WTC11 (cell line): ENCODE measurements at regions not wholly inside any gene's neighbourhood (a gene's known extent, or its start where the extent isn't known, plus 50 kb on each side); places are given as distances from the start of the nearest gene placed in this dataset.
"Not testable (repeated sequence)": the region's sequence is repeated elsewhere in the genome, so short reads cannot be mapped to it uniquely, and the experiment has no call there.

Source experiments
- ATAC-seq: fragments of 200-7000 bp; cut with Tn5 transposase; 2 replicates; pipeline ENCODE4 v1.10.0; 2021; ENCODE audit warnings: mild to moderate bottlenecking, moderate library complexity
- CTCF ChIA-PET: fragments of 300-600 bp; sonication (Branson Sonifier 250); formaldehyde crosslinking; loops from one replicate; lab custom pipeline; 2021; ENCODE audit warnings: antibody characterized with exemption; lab: Charles Lee
- POLR2A ChIA-PET: fragments of 350-600 bp; sonication (Branson Sonifier 250); formaldehyde crosslinking; loops from one replicate; lab custom pipeline; 2021; ENCODE audit warnings: antibody characterized with exemption; lab: Charles Lee
- DNase-seq: peaks from one replicate; pipeline ENCODE4 v3.0.0; 2021; ENCODE audit warnings: low spot score
- H3K27ac Mint-ChIP-seq: 2 replicates; pipeline ENCODE4 v1.8.0; 2021; ENCODE audit warnings: mixed read lengths
- H3K27me3 Mint-ChIP-seq: 2 replicates; pipeline ENCODE4 v1.8.0; 2021; ENCODE audit warnings: low read depth, mild to moderate bottlenecking, moderate library complexity, mixed read lengths
- H3K36me3 Mint-ChIP-seq: 2 replicates; pipeline ENCODE4 v1.8.0; 2021; ENCODE audit warnings: mixed read lengths
- H3K4me1 Mint-ChIP-seq: 2 replicates; pipeline ENCODE4 v1.8.0; 2022; ENCODE audit warnings: mixed read lengths
- H3K4me3 Mint-ChIP-seq: 2 replicates; pipeline ENCODE4 v1.8.0; 2021; ENCODE audit warnings: mild to moderate bottlenecking, moderate library complexity, mixed read lengths
- H3K9me3 Mint-ChIP-seq: 2 replicates; pipeline ENCODE4 v1.8.0; 2021; ENCODE audit warnings: mixed read lengths
- ATF1 ChIP-seq: sonication (generic); formaldehyde crosslinking; IDR thresholded peaks from 2 replicates; pipeline ENCODE4 v1.8.1; 2023; ENCODE audit warnings: mild to moderate bottlenecking, moderate library complexity, missing genetic modification reagents
- EMX1 ChIP-seq: fragments of 250-450 bp; sonication (Bioruptor Pico); IDR thresholded peaks from 2 replicates; pipeline ENCODE4 v1.8.0; 2021; ENCODE audit warnings: mild to moderate bottlenecking
- FOXK1 ChIP-seq: sonication (generic); formaldehyde crosslinking; IDR thresholded peaks from 2 replicates; pipeline ENCODE4 v1.8.0; 2022; ENCODE audit warnings: mild to moderate bottlenecking, moderate library complexity, missing genetic modification reagents
- FOXP1 ChIP-seq: sonication (generic); formaldehyde crosslinking; IDR thresholded peaks from 2 replicates; pipeline ENCODE4 v1.8.0; 2022; ENCODE audit warnings: missing genetic modification reagents, mild to moderate bottlenecking, moderate library complexity, borderline replicate concordance
- KAT7 ChIP-seq: sonication (generic); formaldehyde crosslinking; IDR thresholded peaks from 2 replicates; pipeline ENCODE4 v1.8.1; 2023; ENCODE audit warnings: missing genetic modification reagents, mild to moderate bottlenecking, borderline replicate concordance
- RELA ChIP-seq: sonication (generic); formaldehyde crosslinking; IDR thresholded peaks from 2 replicates; pipeline ENCODE4 v1.8.1; 2022; ENCODE audit warnings: missing genetic modification reagents, mild to moderate bottlenecking, borderline replicate concordance
- RORB ChIP-seq: fragments of 250-450 bp; sonication (Bioruptor Pico); IDR thresholded peaks from 2 replicates; pipeline ENCODE4 v1.9.0; 2021; ENCODE audit warnings: mild to moderate bottlenecking
- TEAD1 ChIP-seq: sonication (generic); formaldehyde crosslinking; IDR thresholded peaks from 2 replicates; pipeline ENCODE4 v1.8.0; 2022; ENCODE audit warnings: mild to moderate bottlenecking, missing genetic modification reagents
- TEAD4 ChIP-seq: sonication (generic); formaldehyde crosslinking; IDR thresholded peaks from 2 replicates; pipeline ENCODE4 v1.8.0; 2022; ENCODE audit warnings: mild to moderate bottlenecking, missing genetic modification reagents
- ZBTB21 ChIP-seq: sonication (generic); formaldehyde crosslinking; IDR thresholded peaks from 2 replicates; pipeline ENCODE4 v1.8.1; 2023; ENCODE audit warnings: mild to moderate bottlenecking, missing genetic modification reagents, borderline replicate concordance
- ZNF121 ChIP-seq: sonication (generic); formaldehyde crosslinking; IDR thresholded peaks from 2 replicates; pipeline ENCODE4 v1.8.0; 2023; ENCODE audit warnings: missing genetic modification reagents
- ZNF317 ChIP-seq: sonication (generic); formaldehyde crosslinking; IDR thresholded peaks from 2 replicates; pipeline ENCODE4 v1.8.1; 2023; ENCODE audit warnings: low read depth, mild to moderate bottlenecking, moderate library complexity, missing genetic modification reagents, borderline replicate concordance
- TF ChIP-seq, protein P1 (sequence below): fragments of 250-450 bp; sonication (Bioruptor Pico); IDR thresholded peaks from 2 replicates; pipeline ENCODE4 v1.8.0; 2021; ENCODE audit warnings: mild to moderate bottlenecking
- TF ChIP-seq, protein P2 (sequence below): sonication (generic); formaldehyde crosslinking; IDR thresholded peaks from 2 replicates; pipeline ENCODE4 v1.8.1; 2022; ENCODE audit warnings: mild to moderate bottlenecking, moderate library complexity, missing genetic modification reagents
- TF ChIP-seq, protein P3 (sequence below): sonication (generic); formaldehyde crosslinking; IDR thresholded peaks from 2 replicates; pipeline ENCODE4 v1.8.0; 2022; ENCODE audit warnings: mild to moderate bottlenecking, missing genetic modification reagents
- TF ChIP-seq, protein P4 (sequence below): fragments of 250-450 bp; sonication (Bioruptor Pico); IDR thresholded peaks from 2 replicates; pipeline ENCODE4 v1.9.0; 2021; ENCODE audit warnings: moderate library complexity, mild to moderate bottlenecking, inconsistent platforms, borderline replicate concordance
- TF ChIP-seq, protein P5 (sequence below): sonication (generic); formaldehyde crosslinking; IDR thresholded peaks from 2 replicates; pipeline ENCODE4 v1.8.1; 2022; ENCODE audit warnings: low read depth, mild to moderate bottlenecking, moderate library complexity, missing genetic modification reagents, borderline replicate concordance
- TF ChIP-seq, protein P6 (sequence below): fragments of 200-600 bp; IDR thresholded peaks from 2 replicates; pipeline ENCODE4 v1.8.0; 2022; ENCODE audit warnings: antibody characterized with exemption
- TF ChIP-seq, protein P7 (sequence below): sonication (generic); formaldehyde crosslinking; IDR thresholded peaks from 2 replicates; pipeline ENCODE4 v1.8.0; 2022; ENCODE audit warnings: mild to moderate bottlenecking, missing genetic modification reagents
- TF ChIP-seq, protein P8 (sequence below): sonication (generic); formaldehyde crosslinking; conservative IDR thresholded peaks from 2 replicates; pipeline ENCODE4 v1.8.1; 2022; ENCODE audit warnings: mild to moderate bottlenecking, missing genetic modification reagents

DNA sequence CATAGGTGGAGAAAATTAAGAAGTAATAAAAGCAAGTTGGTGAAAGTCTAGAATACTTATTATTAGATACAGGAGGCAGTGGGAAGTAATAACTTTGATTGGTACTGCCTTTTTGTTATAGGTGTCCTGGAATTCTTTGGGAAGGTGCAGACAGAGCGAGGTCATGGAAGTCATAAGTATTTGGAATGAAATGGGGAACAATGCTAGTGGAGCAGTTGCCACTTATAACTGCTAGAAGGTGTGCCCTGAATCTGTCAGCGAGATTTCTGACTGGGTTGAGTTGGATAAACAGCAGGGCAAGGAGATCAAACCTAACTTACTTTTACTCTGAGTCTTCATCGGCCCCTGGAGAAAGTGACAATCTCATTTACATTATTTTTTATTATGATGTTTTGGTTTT is 69.6 kb downstream of the LHX9 start:
- no peak for DNase-seq
- TF ChIP-seq, protein P1, sequence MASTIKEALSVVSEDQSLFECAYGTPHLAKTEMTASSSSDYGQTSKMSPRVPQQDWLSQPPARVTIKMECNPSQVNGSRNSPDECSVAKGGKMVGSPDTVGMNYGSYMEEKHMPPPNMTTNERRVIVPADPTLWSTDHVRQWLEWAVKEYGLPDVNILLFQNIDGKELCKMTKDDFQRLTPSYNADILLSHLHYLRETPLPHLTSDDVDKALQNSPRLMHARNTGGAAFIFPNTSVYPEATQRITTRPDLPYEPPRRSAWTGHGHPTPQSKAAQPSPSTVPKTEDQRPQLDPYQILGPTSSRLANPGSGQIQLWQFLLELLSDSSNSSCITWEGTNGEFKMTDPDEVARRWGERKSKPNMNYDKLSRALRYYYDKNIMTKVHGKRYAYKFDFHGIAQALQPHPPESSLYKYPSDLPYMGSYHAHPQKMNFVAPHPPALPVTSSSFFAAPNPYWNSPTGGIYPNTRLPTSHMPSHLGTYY, result no peak
- TF ChIP-seq ZNF317 (CRISPR knock-in tag) (no peak), FOXP1 (no peak), ZBTB21 (CRISPR knock-in tag) (no peak), EMX1 (CRISPR knock-in tag) (no peak)
- TF ChIP-seq, protein P2, sequence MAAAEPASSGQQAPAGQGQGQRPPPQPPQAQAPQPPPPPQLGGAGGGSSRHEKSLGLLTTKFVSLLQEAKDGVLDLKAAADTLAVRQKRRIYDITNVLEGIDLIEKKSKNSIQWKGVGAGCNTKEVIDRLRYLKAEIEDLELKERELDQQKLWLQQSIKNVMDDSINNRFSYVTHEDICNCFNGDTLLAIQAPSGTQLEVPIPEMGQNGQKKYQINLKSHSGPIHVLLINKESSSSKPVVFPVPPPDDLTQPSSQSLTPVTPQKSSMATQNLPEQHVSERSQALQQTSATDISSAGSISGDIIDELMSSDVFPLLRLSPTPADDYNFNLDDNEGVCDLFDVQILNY (CRISPR knock-in tag), result no peak
- H3K36me3 Mint-ChIP-seq, result no peaks in the 10 kb centered on the region
- H3K27me3 Mint-ChIP-seq, result no peaks in the 10 kb centered on the region
- ChIA-PET POLR2A (no interaction called here), CTCF (no interaction called here)
- H3K4me1 Mint-ChIP-seq, result peaks cover 5% of the 10 kb centered on the region; the same call in 1 of the 2 replicates
- H3K27ac Mint-ChIP-seq, result no peak overlapping the region
- ATAC-seq, result no peak
- no peak overlapping the region for H3K4me3 Mint-ChIP-seq
- H3K9me3 Mint-ChIP-seq, result no peaks in the 10 kb centered on the region

DNA sequence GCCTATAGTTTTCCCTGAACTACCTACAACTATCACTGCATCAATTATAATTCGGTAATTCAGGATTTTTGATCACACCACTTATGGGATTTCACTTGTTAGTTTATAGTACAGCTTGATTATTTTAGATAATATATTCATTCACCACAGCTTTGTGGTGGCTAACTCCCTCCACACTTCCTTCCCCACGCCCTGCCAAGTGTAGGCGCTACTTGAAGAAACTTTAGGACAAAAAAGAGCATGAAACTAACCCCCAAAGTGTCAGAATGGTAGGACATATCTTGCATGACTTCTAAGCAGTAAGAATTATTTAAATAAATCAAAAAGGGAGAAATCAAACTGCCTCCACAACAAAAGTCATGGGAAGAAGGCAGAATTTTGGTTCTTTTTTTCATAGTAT is 70.1 kb downstream of the LHX9 start:
- no peaks in the 10 kb centered on the region for H3K36me3 Mint-ChIP-seq
- ChIA-PET CTCF (no interaction called here), POLR2A (no interaction called here)
- DNase-seq, result no peak
- ATAC-seq, result no peak
- H3K9me3 Mint-ChIP-seq, result no peaks in the 10 kb centered on the region
- H3K4me3 Mint-ChIP-seq, result no peak overlapping the region
- TF ChIP-seq RELA (CRISPR knock-in tag) (no peak), ATF1 (no peak), FOXK1 (CRISPR knock-in tag) (no peak), TEAD4 (no peak), KAT7 (CRISPR knock-in tag) (no peak), ZNF121 (CRISPR knock-in tag) (no peak), TEAD1 (no peak)
- TF ChIP-seq, protein P3, sequence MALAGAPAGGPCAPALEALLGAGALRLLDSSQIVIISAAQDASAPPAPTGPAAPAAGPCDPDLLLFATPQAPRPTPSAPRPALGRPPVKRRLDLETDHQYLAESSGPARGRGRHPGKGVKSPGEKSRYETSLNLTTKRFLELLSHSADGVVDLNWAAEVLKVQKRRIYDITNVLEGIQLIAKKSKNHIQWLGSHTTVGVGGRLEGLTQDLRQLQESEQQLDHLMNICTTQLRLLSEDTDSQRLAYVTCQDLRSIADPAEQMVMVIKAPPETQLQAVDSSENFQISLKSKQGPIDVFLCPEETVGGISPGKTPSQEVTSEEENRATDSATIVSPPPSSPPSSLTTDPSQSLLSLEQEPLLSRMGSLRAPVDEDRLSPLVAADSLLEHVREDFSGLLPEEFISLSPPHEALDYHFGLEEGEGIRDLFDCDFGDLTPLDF (CRISPR knock-in tag), result no peak
- TF ChIP-seq, protein P4, sequence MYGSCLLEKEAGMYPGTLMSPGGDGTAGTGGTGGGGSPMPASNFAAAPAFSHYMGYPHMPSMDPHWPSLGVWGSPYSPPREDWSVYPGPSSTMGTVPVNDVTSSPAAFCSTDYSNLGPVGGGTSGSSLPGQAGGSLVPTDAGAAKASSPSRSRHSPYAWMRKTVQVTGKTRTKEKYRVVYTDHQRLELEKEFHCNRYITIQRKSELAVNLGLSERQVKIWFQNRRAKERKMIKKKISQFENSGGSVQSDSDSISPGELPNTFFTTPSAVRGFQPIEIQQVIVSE (CRISPR knock-in tag), result no peak
- TF ChIP-seq, protein P5, sequence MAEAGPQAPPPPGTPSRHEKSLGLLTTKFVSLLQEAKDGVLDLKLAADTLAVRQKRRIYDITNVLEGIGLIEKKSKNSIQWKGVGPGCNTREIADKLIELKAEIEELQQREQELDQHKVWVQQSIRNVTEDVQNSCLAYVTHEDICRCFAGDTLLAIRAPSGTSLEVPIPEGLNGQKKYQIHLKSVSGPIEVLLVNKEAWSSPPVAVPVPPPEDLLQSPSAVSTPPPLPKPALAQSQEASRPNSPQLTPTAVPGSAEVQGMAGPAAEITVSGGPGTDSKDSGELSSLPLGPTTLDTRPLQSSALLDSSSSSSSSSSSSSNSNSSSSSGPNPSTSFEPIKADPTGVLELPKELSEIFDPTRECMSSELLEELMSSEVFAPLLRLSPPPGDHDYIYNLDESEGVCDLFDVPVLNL (CRISPR knock-in tag), result no peak
- H3K27ac Mint-ChIP-seq, result no peak overlapping the region
- peaks cover 5% of the 10 kb centered on the region; the same call in 1 of the 2 replicates for H3K4me1 Mint-ChIP-seq
- no peaks in the 10 kb centered on the region for H3K27me3 Mint-ChIP-seq

DNA sequence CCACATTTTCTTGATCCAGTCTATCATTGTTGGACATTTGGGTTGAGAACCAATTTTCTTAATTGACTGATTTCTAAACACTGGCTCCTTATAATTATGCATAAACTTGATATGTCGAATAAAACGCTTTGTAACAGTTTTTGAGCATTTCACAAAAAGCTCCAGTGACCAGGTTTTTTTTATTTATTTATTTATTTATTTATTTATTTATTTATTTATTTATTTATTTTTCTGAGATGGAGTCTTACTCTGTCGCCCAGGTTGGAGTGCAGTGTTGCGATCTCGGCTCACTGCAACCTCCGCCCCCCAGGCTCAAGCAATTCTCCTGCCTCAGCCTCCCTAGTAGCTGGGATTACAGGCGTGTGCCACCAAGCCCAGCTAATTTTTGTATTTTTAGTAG is 71.4 kb downstream of the LHX9 start:
- H3K36me3 Mint-ChIP-seq, H3K27ac Mint-ChIP-seq, POLR2A ChIA-PET, H3K4me1 Mint-ChIP-seq, ATAC-seq, H3K4me3 Mint-ChIP-seq, DNase-seq, CTCF ChIA-PET, H3K9me3 Mint-ChIP-seq, H3K27me3 Mint-ChIP-seq: not testable (repeated sequence)

DNA sequence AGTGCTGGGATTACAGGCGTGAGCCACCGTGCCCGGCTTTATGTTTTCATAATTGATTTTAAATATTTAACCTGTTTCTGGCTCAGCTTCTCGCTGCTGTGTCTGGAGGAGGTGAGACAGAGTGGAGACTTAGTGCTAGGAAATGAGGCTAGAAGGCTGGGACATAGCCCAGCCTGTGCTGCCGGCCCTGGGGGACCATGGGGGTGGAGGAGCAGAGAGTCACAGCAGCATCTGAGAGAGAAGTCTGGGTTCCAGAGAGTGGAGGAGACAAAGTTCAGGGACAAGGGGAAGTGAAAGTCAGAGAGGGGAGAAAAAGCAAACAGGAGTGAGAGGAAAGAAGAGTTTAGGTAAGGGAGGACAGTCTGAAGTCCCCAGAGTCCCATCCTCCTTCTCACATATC is 71.9 kb downstream of the LHX9 start:
- no peak for ATAC-seq
- Mint-ChIP-seq H3K9me3 (no peaks in the 10 kb centered on the region), H3K4me1 (no peaks in the 10 kb centered on the region), H3K4me3 (no peak overlapping the region), H3K36me3 (no peaks in the 10 kb centered on the region), H3K27ac (no peak overlapping the region), H3K27me3 (no peaks in the 10 kb centered on the region)
- no peak for TF ChIP-seq RORB (CRISPR knock-in tag)
- TF ChIP-seq, protein P6, sequence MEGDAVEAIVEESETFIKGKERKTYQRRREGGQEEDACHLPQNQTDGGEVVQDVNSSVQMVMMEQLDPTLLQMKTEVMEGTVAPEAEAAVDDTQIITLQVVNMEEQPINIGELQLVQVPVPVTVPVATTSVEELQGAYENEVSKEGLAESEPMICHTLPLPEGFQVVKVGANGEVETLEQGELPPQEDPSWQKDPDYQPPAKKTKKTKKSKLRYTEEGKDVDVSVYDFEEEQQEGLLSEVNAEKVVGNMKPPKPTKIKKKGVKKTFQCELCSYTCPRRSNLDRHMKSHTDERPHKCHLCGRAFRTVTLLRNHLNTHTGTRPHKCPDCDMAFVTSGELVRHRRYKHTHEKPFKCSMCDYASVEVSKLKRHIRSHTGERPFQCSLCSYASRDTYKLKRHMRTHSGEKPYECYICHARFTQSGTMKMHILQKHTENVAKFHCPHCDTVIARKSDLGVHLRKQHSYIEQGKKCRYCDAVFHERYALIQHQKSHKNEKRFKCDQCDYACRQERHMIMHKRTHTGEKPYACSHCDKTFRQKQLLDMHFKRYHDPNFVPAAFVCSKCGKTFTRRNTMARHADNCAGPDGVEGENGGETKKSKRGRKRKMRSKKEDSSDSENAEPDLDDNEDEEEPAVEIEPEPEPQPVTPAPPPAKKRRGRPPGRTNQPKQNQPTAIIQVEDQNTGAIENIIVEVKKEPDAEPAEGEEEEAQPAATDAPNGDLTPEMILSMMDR, result no peak
- TF ChIP-seq, protein P7, sequence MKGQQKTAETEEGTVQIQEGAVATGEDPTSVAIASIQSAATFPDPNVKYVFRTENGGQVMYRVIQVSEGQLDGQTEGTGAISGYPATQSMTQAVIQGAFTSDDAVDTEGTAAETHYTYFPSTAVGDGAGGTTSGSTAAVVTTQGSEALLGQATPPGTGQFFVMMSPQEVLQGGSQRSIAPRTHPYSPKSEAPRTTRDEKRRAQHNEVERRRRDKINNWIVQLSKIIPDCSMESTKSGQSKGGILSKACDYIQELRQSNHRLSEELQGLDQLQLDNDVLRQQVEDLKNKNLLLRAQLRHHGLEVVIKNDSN (CRISPR knock-in tag), result no peak
- TF ChIP-seq, protein P8, sequence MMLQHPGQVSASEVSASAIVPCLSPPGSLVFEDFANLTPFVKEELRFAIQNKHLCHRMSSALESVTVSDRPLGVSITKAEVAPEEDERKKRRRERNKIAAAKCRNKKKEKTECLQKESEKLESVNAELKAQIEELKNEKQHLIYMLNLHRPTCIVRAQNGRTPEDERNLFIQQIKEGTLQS (CRISPR knock-in tag), result no peak
- POLR2A ChIA-PET, result no interaction called here
- CTCF ChIA-PET, result no interaction called here
- DNase-seq, result no peak
